Body of pancreas (tissue), 4 donors: ENCODE measurements at regions not wholly inside any gene's neighbourhood (a gene's known extent, or its start where the extent isn't known, plus 50 kb on each side); places are given as distances from the start of the nearest gene placed in this dataset.
"Not testable (repeated sequence)": the region's sequence is repeated elsewhere in the genome, so short reads cannot be mapped to it uniquely, and the experiment has no call there.

Source experiments
- CTCF ChIP-seq, 7 experiments: fragments of 450-650 bp in 4 of 7; fragments of 200-600 bp in 3 of 7; sonication (generic) in 3 of 7; IDR thresholded peaks; one replicate each; pipeline ENCODE4 v1.5.1; 2016 to 2019; ENCODE audit warnings: antibody characterized with exemption in 7 of 7
- POLR2A ChIP-seq, 3 donors: fragments of 450-650 bp; IDR thresholded peaks; one replicate each; pipeline ENCODE4 v1.6.1; 2016; ENCODE audit warnings: antibody characterized with exemption in 3 of 3, mild to moderate bottlenecking in 2 of 3

GRCh38 chrX:109054181-109054581 is 317.8 kb upstream of the IRS4 start:
- not testable (repeated sequence) for TF ChIP-seq POLR2A, CTCF (IDR thresholded peaks at IDR 0.05)
